Anterior cingulate cortex (tissue), 58 donors: ENCODE measurements at regions not wholly inside any gene's neighbourhood (a gene's known extent, or its start where the extent isn't known, plus 50 kb on each side); places are given as distances from the start of the nearest gene placed in this dataset.
"Not testable (repeated sequence)": the region's sequence is repeated elsewhere in the genome, so short reads cannot be mapped to it uniquely, and the experiment has no call there.

Experiments used
- DNase-seq, 58 donors: peaks; one replicate each; lab custom pipeline; 2025; lab: John Stamatoyannopoulos, UW

GRCh38 chrX:109184506-109185139, 297.3 kb downstream of the GUCY2F start:
- no peak for DNase-seq

DNA sequence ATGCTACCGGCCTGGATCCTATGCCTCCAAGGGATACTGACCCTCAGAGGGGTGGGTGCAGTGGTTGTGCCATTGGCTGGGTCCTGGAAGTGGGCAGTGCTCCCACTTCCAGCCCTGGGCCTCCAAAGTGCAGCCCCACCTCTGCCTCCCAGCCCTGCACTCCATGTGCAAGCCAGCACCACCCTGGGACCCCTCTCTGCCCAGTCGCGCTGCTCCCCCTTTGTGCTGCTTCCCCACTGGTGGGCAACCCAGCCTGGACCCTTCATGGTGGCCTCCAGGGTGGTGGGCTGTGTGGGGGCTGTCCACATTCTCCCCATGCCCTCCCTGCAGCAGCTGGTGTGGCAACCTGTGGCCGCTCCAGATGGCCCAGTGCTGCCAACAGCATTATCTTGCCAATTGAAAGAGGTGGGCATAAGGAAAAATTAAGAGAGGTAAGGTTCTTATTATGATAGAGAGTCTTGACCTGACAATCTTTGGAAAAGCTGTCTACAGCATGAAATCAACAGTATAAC, 309.7 kb downstream of the GUCY2F start:
- no peak for DNase-seq

- DNase-seq: no peak
Observed at GRCh38 chrX:109155161-109155560, 326.7 kb downstream of the GUCY2F start.

- not testable (repeated sequence) for DNase-seq
Observed at GRCh38 chrX:109144173-109144572, 337.7 kb downstream of the GUCY2F start.

DNA sequence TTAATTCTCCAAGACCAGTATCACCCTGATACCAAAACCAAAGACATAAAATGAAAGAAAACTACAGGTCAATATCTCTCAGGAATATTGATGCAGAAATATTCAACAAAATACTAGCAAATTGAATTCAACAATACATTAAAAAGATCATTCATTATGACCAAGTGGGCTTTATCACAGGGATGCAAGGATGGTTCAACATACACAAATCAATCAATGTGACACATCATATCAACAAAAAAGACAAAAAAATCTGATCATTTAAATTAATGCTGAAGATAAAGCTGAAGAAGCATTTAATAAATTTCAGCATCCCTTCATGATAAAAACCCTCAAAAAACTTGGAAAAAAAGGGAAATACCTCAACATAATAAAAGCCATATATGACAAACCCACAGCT, 341.4 kb downstream of the GUCY2F start:
- no peak for DNase-seq

- no peak for DNase-seq
Observed at GRCh38 chrX:109134777-109135176, 347.1 kb downstream of the GUCY2F start.

GRCh38 chrX:109125304-109125703, 356.6 kb downstream of the GUCY2F start:
- no peak for DNase-seq

- no peak for DNase-seq
Observed at GRCh38 chrX:109089359-109089758, 353.0 kb upstream of the IRS4 start.

DNA sequence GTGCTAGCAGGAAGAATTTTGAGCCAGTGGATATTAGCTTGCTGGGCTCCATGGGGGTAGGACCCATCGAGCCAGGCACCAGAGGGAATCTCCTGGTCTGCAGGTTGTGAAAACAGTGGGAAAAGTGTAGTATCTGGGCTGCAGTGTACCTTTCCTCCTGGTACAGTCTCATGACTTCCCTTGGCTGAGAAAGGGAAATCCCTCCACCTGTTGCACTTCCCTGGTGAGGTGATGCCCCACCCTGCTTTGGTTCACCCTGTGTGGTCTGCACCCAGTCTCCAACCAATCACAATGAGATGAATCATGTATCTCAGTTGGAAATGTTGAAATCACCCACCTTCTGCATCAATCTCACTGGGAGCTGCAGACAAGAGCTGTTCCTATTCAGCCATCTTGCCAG, 341.4 kb upstream of the IRS4 start:
- no peak for DNase-seq

GRCh38 chrX:109054181-109054581, 317.8 kb upstream of the IRS4 start:
- DNase-seq: not testable (repeated sequence)

DNA sequence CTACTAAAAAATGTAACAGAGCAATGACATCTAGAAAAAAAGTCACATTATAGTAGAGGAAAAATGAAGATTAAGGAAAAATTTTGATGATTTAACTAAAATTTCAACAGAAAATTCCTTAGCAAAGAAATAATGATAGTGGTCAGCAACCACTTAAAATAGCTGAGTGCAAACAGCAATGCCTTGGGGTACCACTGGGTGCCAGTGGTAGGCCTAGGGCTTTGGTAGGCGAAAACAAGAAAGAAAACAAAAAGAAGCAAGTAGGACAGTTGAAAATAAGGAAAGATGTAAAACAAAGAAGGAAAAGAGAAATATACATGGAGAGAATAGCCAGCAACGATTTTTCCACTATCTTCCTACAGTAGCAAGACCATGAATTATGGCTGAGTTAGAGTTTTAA, 313.5 kb upstream of the IRS4 start:
- DNase-seq: no peak

DNA sequence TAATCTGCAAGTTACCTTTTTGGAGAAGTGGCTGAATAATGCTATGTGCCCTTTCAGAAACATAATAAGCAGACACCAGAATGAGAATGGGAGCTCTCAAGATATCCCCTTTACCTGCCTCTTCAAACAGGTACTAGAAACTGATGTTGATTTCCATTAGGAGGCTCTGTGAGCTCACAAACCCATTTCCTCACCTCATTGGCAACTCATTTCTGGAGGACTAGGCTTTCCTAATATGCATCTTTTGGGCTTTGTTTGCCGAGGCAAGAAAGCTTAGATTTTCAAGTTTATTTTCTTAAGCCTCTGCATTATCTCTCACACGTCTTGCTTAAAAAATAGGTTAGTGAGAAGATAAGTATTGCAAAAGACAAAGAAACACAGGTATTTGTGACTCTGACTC, 313.1 kb upstream of the IRS4 start:
- no peak for DNase-seq

DNA sequence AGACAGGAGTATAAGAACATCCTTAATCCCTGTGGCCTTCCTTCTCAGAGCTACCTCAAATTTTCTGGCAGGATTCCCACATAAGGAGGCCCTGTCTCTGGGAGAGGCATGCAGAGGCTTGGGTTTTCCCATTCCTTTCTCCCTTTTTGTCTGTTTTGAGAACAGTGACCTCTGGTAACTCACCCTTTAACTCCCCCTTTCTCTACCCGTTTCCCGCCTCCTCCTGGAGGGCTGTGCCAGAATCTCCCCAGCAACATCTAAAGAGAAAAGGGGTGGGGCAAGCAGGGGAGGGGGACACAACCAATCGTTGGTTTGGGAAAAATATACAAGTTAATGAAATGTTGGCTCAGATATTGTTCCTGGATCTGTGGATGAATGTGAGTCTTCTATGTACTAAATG, 303.7 kb upstream of the IRS4 start:
- no peak for DNase-seq

DNA sequence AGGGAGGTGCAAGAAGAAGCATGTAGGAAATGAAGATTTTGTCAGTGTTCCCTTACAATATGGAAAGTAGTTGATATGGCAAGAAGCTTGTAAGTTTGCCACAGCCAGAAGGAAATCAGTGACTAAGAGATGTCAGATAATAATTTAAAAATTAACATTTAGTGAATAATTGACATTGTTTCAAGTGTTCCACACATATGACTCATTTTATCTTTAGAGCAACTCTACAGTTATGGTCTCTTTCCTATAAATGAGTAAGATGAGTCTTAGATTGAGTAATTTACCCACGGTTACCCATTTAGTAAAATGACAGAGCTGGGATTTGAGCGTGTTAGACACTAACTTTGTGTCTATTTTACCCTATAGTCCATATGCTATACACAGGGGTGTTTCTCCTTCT, 300.3 kb upstream of the IRS4 start:
- DNase-seq: no peak

DNA sequence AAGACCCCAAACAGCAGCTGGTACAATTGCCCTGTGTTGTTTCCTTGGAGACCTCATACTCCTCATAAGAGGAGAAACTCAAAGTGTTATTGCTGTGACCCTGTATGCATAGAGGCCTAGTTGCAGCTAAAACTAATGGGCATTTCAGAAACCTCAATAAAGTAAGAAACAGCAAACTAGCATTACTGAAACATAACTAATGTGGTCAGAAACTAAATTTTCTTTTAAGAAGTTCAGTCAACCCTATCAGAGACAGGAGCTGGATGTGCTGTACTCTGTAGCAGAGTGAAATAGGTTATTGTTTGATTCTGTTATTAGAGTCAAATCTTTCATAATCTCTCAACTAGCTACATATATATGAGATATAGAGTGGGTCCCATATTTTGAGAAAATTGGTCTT, 257.5 kb upstream of the IRS4 start:
- no peak for DNase-seq

DNA sequence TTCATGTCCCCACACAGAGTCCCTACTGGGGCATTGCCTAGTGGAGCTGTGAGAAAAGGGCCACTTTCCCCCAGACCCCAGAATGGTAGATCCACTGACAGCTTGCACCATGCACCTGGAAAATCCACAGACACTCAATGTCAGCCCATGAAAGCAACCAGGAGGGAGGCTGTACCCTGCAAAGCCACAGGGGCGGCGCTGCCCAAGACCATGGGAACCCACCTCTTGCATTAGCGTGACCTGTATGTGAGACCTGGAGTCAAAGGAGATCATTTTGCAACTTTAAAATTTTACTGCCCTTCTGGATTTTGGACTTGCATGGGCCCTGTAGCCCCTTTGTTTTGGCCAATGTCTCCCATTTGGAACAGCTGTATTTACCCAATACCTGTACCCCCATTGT, 236.5 kb upstream of the IRS4 start:
- not testable (repeated sequence) for DNase-seq

DNA sequence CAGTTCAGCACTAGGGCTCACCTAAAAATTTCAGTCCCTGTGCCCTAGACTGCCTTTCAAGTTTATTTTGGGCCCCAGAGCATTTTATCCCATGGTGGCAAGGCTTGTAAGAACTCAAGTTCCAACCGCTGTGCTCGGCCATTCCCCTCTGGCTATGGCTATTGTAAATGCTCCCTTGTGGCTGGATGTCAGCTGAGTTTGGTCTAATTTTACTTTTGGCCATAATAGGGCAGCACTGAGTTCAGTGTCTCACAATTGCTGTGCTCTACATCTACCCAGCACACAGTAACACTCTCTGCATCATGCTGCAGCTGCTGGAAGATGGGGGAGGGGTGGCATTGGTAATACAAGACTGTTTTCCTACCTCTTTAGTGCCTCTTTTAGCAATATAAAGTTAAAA, 210.8 kb upstream of the IRS4 start:
- DNase-seq: no peak

DNA sequence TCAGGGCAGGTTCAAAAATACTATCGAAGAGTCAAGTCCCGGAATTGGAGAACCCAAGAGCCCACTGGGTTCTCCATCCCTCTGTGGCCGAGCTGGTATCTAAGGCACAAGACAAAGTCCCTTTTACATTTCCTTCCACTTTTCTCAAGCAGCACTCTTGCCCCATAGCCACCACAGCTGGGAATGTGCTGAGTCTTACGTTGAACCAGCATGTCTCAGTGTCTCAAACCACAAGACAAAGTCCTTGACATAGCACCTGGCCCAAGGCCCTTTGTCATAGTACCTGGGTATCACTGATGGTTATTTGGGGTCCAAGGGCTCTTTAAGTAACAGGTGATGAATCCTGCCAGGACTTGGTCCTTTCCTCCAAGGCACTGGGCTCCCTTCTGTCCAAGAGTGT, 210.2 kb upstream of the IRS4 start:
- no peak for DNase-seq

- DNase-seq: no peak
Observed at GRCh38 chrX:108945883-108946523, 209.6 kb upstream of the IRS4 start.

GRCh38 chrX:108914791-108915190, 178.4 kb upstream of the IRS4 start:
- DNase-seq: no peak

DNA sequence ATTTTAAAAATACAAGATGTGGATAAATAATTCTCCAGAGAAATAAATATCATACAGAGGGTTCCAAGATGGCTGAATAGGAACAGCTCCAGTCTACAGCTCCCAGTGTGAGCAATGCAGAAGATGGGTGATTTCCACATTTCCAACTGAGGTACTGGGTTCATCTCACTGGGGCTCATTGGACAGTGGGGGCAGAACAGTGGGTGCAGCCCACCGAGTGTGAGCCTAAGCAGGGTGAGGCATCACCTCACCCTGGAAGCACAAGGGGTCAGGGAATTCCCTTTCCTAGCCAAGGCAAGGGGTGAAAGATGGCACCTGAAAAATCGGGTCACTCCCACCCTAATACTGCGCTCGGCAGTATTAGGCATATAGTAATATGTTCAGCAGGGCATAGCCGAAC, 167.5 kb upstream of the IRS4 start:
- not testable (repeated sequence) for DNase-seq

GRCh38 chrX:108900333-108900732, 164.0 kb upstream of the IRS4 start:
- DNase-seq: no peak
